Suprapubic skin (tissue), 4 donors: ENCODE measurements at regions not wholly inside any gene's neighbourhood (a gene's known extent, or its start where the extent isn't known, plus 50 kb on each side); places are given as distances from the start of the nearest gene placed in this dataset.
A peak's percentile ranks its signal among the peaks of the same experiment; 100 is the strongest.

Source experiments
- DNase-seq, 2 donors: peaks; one replicate each; pipeline ENCODE4 v3.0.0-alpha.2; 2019; ENCODE audit warnings: low spot score in 2 of 2
- H3K27ac ChIP-seq: fragments of 200-600 bp; sonication (generic); one replicate; pipeline ENCODE4 v1.5.1; 2019
- H3K27me3 ChIP-seq: fragments of 200-600 bp; sonication (generic); one replicate; pipeline ENCODE4 v1.5.1; 2019
- H3K36me3 ChIP-seq: fragments of 200-600 bp; sonication (generic); one replicate; pipeline ENCODE4 v1.5.1; 2019
- H3K4me1 ChIP-seq: fragments of 200-600 bp; sonication (generic); one replicate; pipeline ENCODE4 v1.5.1; 2019
- H3K4me3 ChIP-seq: fragments of 200-600 bp; sonication (generic); one replicate; pipeline ENCODE4 v1.5.1; 2019; ENCODE audit warnings: mild to moderate bottlenecking
- H3K9me3 ChIP-seq: fragments of 200-600 bp; sonication (generic); one replicate; pipeline ENCODE4 v1.5.1; 2019
- CTCF ChIP-seq, 2 donors: fragments of 200-600 bp in 1 of 2; fragments of 450-650 bp in 1 of 2; sonication (generic) in 1 of 2; IDR thresholded peaks; one replicate each; pipeline ENCODE4 v1.5.1; 2016 to 2019; ENCODE audit warnings: antibody characterized with exemption in 2 of 2, mild to moderate bottlenecking in 1 of 2, moderate library complexity in 1 of 2
- EP300 ChIP-seq: sonication (generic); formaldehyde crosslinking; IDR thresholded peaks from one replicate; pipeline ENCODE4 v1.6.1; 2017; ENCODE audit warnings: antibody characterized with exemption
- POLR2A ChIP-seq, 2 donors: fragments of 450-650 bp; IDR thresholded peaks; one replicate each; pipeline ENCODE4 v1.6.1; 2017; ENCODE audit warnings: antibody characterized with exemption in 2 of 2, mild to moderate bottlenecking in 2 of 2, moderate library complexity in 2 of 2
- POLR2AphosphoS5 ChIP-seq, 3 donors: sonication (generic); formaldehyde crosslinking; IDR thresholded peaks; one replicate each; pipeline ENCODE4 v1.6.1; 2017; ENCODE audit warnings: antibody characterized with exemption in 3 of 3
- WGBS: methylation state at CpG from one replicate; pipeline ENCODE4 v1.1.5; 2018; 5-methylcytosine and 5-hydroxymethylcytosine counted together

GRCh38 chr3:13146643-13147143 is 73.5 kb upstream of the IQSEC1 start:
- Histone ChIP-seq H3K27me3 (no peaks in the 10 kb centered on the region), H3K9me3 (no peaks in the 10 kb centered on the region), H3K4me1 (no peaks in the 10 kb centered on the region), H3K36me3 (no peaks in the 10 kb centered on the region), H3K4me3 (no peak overlapping the region), H3K27ac (no peak overlapping the region)
- TF ChIP-seq POLR2A (IDR thresholded peaks at IDR 0.05), result no peak
- TF ChIP-seq CTCF (IDR thresholded peaks at IDR 0.05), result no peak
- TF ChIP-seq POLR2AphosphoS5 (IDR thresholded peaks at IDR 0.05), result no peak
- no peak for TF ChIP-seq EP300
- 84% methylated on average over 9 of the region's 9 CpGs for WGBS
- peak; percentile 9 to 37 for DNase-seq

GRCh38 chr3:13145826-13146642 is 72.8 kb upstream of the IQSEC1 start:
- 88% methylated on average over 13 of the region's 16 CpGs for WGBS
- Histone ChIP-seq H3K27me3 (no peaks in the 10 kb centered on the region), H3K9me3 (no peaks in the 10 kb centered on the region), H3K4me1 (no peaks in the 10 kb centered on the region), H3K27ac (no peak overlapping the region), H3K4me3 (no peak overlapping the region), H3K36me3 (no peaks in the 10 kb centered on the region)
- TF ChIP-seq POLR2A (IDR thresholded peaks at IDR 0.05) (no peak), POLR2AphosphoS5 (IDR thresholded peaks at IDR 0.05) (no peak), EP300 (no peak), CTCF (IDR thresholded peaks at IDR 0.05) (no peak)
- peak; percentile 21 to 65 for DNase-seq

- WGBS, result 71% methylated on average over 14 of the region's 14 CpGs
- peak; percentile 21 to 50 for DNase-seq
These were observed 72.0 kb upstream of the IQSEC1 start for GRCh38 chr3:13145131-13145825.

GRCh38 chr3:13144163-13145023 is 71.2 kb upstream of the IQSEC1 start:
- Histone ChIP-seq H3K27me3 (no peaks in the 10 kb centered on the region), H3K36me3 (no peaks in the 10 kb centered on the region), H3K27ac (no peak overlapping the region), H3K4me1 (no peaks in the 10 kb centered on the region), H3K4me3 (no peak overlapping the region), H3K9me3 (no peaks in the 10 kb centered on the region)
- no peak for TF ChIP-seq POLR2AphosphoS5 (IDR thresholded peaks at IDR 0.05)
- TF ChIP-seq CTCF (IDR thresholded peaks at IDR 0.05), result no peak
- no peak for TF ChIP-seq POLR2A (IDR thresholded peaks at IDR 0.05)
- TF ChIP-seq EP300, result no peak
- WGBS, result 88% methylated on average over 22 of the region's 25 CpGs
- DNase-seq, result peak; percentile 48 to 69

More at GRCh38 chr3:13145131-13145825, 72.0 kb upstream of the IQSEC1 start:
- Histone ChIP-seq H3K9me3 (no peaks in the 10 kb centered on the region), H3K4me3 (no peak overlapping the region), H3K36me3 (no peaks in the 10 kb centered on the region), H3K27ac (no peak overlapping the region), H3K4me1 (no peaks in the 10 kb centered on the region), H3K27me3 (no peaks in the 10 kb centered on the region)
- no peak for TF ChIP-seq POLR2A (IDR thresholded peaks at IDR 0.05)
- no peak for TF ChIP-seq CTCF (IDR thresholded peaks at IDR 0.05)
- TF ChIP-seq POLR2AphosphoS5 (IDR thresholded peaks at IDR 0.05), result no peak
- no peak for TF ChIP-seq EP300
